ENCODE measurements at regions not wholly inside any gene's neighbourhood (a gene's known extent, or its start where the extent isn't known, plus 50 kb on each side); places are given as distances from the start of the nearest gene placed in this dataset.
"Not testable (repeated sequence)": the region's sequence is repeated elsewhere in the genome, so short reads cannot be mapped to it uniquely, and the experiment has no call there.

- H3K9ac ChIP-seq (ENCODE audit: low read length): no peak overlapping the region
- H2AFZ ChIP-seq (ENCODE audit: low read depth, low read length, severe bottlenecking): no peak overlapping the region
- H3K79me2 ChIP-seq (ENCODE audit: insufficient read depth, low read length): no peaks in the 10 kb centered on the region
- no peak overlapping the region for H3K4me2 ChIP-seq (ENCODE audit: low read depth, low read length, poor library complexity, severe bottlenecking)
- H3K9me3 ChIP-seq (ENCODE audit: insufficient read depth, low read length): no peaks in the 10 kb centered on the region
- H3K9me2 ChIP-seq (replicated peaks; ENCODE audit: insufficient read depth, low read length): no peaks in the 10 kb centered on the region
- H3F3A ChIP-seq (ENCODE audit: insufficient read depth): no peaks in the 10 kb centered on the region
- H3K27me3 ChIP-seq (ENCODE audit: low read length): no peaks in the 10 kb centered on the region
- no peak overlapping the region for H3K27ac ChIP-seq (ENCODE audit: low read depth, low read length)
- no peak overlapping the region for H3K4me3 ChIP-seq (ENCODE audit: insufficient read depth, low read length, poor library complexity, severe bottlenecking)
- TF ChIP-seq EZH2phosphoT487 (conservative IDR thresholded peaks at IDR 0.05; ENCODE audit: low read length) (no peak), CTCF (IDR thresholded peaks at IDR 0.05; ENCODE audit: insufficient read depth, low read length, poor library complexity, severe bottlenecking) (no peak)
- no peaks in the 10 kb centered on the region for H4K20me1 ChIP-seq (ENCODE audit: low read depth, low read length)
- H3K36me3 ChIP-seq (ENCODE audit: low read length): no peaks in the 10 kb centered on the region
Observed at GRCh38 chr13:90270226-90270625, 1077.3 kb upstream of the MIR17HG start.

- no peaks in the 10 kb centered on the region for H3K9me2 ChIP-seq (replicated peaks; ENCODE audit: insufficient read depth, low read length)
- H3K4me3 ChIP-seq (ENCODE audit: insufficient read depth, low read length, poor library complexity, severe bottlenecking): no peak overlapping the region
- H3K79me2 ChIP-seq (ENCODE audit: insufficient read depth, low read length): no peaks in the 10 kb centered on the region
- H3K27me3 ChIP-seq (ENCODE audit: low read length): no peaks in the 10 kb centered on the region
- no peak overlapping the region for H2AFZ ChIP-seq (ENCODE audit: low read depth, low read length, severe bottlenecking)
- no peaks in the 10 kb centered on the region for H3K36me3 ChIP-seq (ENCODE audit: low read length)
- H3F3A ChIP-seq (ENCODE audit: insufficient read depth): no peaks in the 10 kb centered on the region
- H3K9ac ChIP-seq (ENCODE audit: low read length): no peak overlapping the region
- H4K20me1 ChIP-seq (ENCODE audit: low read depth, low read length): no peaks in the 10 kb centered on the region
- TF ChIP-seq EZH2phosphoT487 (conservative IDR thresholded peaks at IDR 0.05; ENCODE audit: low read length) (no peak), CTCF (IDR thresholded peaks at IDR 0.05; ENCODE audit: insufficient read depth, low read length, poor library complexity, severe bottlenecking) (no peak)
- H3K9me3 ChIP-seq (ENCODE audit: insufficient read depth, low read length): no peaks in the 10 kb centered on the region
- H3K4me2 ChIP-seq (ENCODE audit: low read depth, low read length, poor library complexity, severe bottlenecking): no peak overlapping the region
- H3K27ac ChIP-seq (ENCODE audit: low read depth, low read length): no peak overlapping the region
Observed at GRCh38 chr13:90272356-90272755, 1075.1 kb upstream of the MIR17HG start.

- TF ChIP-seq EZH2phosphoT487 (conservative IDR thresholded peaks at IDR 0.05; ENCODE audit: low read length): no peak
- no peak for TF ChIP-seq CTCF (IDR thresholded peaks at IDR 0.05; ENCODE audit: insufficient read depth, low read length, poor library complexity, severe bottlenecking)
- H3K9me3 ChIP-seq (ENCODE audit: insufficient read depth, low read length): no peaks in the 10 kb centered on the region
- no peak overlapping the region for H3K4me3 ChIP-seq (ENCODE audit: insufficient read depth, low read length, poor library complexity, severe bottlenecking)
- H2AFZ ChIP-seq (ENCODE audit: low read depth, low read length, severe bottlenecking): no peak overlapping the region
- H3K4me2 ChIP-seq (ENCODE audit: low read depth, low read length, poor library complexity, severe bottlenecking): no peak overlapping the region
- H3K9me2 ChIP-seq (replicated peaks; ENCODE audit: insufficient read depth, low read length): no peaks in the 10 kb centered on the region
- H3K27me3 ChIP-seq (ENCODE audit: low read length): no peaks in the 10 kb centered on the region
- no peak overlapping the region for H3K9ac ChIP-seq (ENCODE audit: low read length)
- no peak overlapping the region for H3K27ac ChIP-seq (ENCODE audit: low read depth, low read length)
- H3K36me3 ChIP-seq (ENCODE audit: low read length): no peaks in the 10 kb centered on the region
- H3F3A ChIP-seq (ENCODE audit: insufficient read depth): no peaks in the 10 kb centered on the region
- H4K20me1 ChIP-seq (ENCODE audit: low read depth, low read length): no peaks in the 10 kb centered on the region
- H3K79me2 ChIP-seq (ENCODE audit: insufficient read depth, low read length): no peaks in the 10 kb centered on the region
Observed at GRCh38 chr13:90276216-90276615, 1071.3 kb upstream of the MIR17HG start.

GRCh38 chr13:90278231-90278630 lies 1069.3 kb upstream of the MIR17HG start:
- H3K9ac ChIP-seq (ENCODE audit: low read length); H3K9me2 ChIP-seq (replicated peaks; ENCODE audit: insufficient read depth, low read length): not testable (repeated sequence)

More at GRCh38 chr13:90278231-90278630, 1069.3 kb upstream of the MIR17HG start:
- not testable (repeated sequence) for H3K27ac ChIP-seq (ENCODE audit: low read depth, low read length); H2AFZ ChIP-seq (ENCODE audit: low read depth, low read length, severe bottlenecking); H3F3A ChIP-seq (ENCODE audit: insufficient read depth); H3K79me2 ChIP-seq (ENCODE audit: insufficient read depth, low read length); H3K4me3 ChIP-seq (ENCODE audit: insufficient read depth, low read length, poor library complexity, severe bottlenecking); H3K36me3 ChIP-seq (ENCODE audit: low read length); H3K4me2 ChIP-seq (ENCODE audit: low read depth, low read length, poor library complexity, severe bottlenecking); H4K20me1 ChIP-seq (ENCODE audit: low read depth, low read length); H3K27me3 ChIP-seq (ENCODE audit: low read length); H3K9me3 ChIP-seq (ENCODE audit: insufficient read depth, low read length)
